Large intestine (tissue), 3 donors: ENCODE measurements at regions not wholly inside any gene's neighbourhood (a gene's known extent, or its start where the extent isn't known, plus 50 kb on each side); places are given as distances from the start of the nearest gene placed in this dataset.

Source experiments
- DNase-seq, 2 donors: peaks; one replicate each; pipeline versions ENCODE4 v3.0.0 to v3.0.0-alpha.2; 2013
- H3K27ac ChIP-seq: one replicate; pipeline ENCODE4 v1.5.1; 2013; ENCODE audit warnings: low read length
- H3K27me3 ChIP-seq: 2 replicates; pipeline ENCODE4 v1.6.1; 2013; ENCODE audit warnings: low read length; ENCODE audit not compliant: control insufficient read depth, insufficient read depth
- H3K36me3 ChIP-seq: 2 replicates; pipeline ENCODE4 v1.6.1; 2013; ENCODE audit warnings: low read length; ENCODE audit not compliant: control insufficient read depth, insufficient read depth
- H3K4me1 ChIP-seq: one replicate; pipeline ENCODE4 v1.6.1; 2013; ENCODE audit warnings: low read length; ENCODE audit not compliant: control insufficient read depth, insufficient read depth
- H3K4me3 ChIP-seq: one replicate; pipeline ENCODE4 v1.5.1; 2013; ENCODE audit warnings: low read length
- H3K9me3 ChIP-seq: one replicate; pipeline ENCODE4 v1.6.1; 2013; ENCODE audit warnings: mild to moderate bottlenecking, low read depth, low read length, moderate library complexity; ENCODE audit not compliant: control insufficient read depth
- WGBS: methylation state at CpG from one replicate; pipeline ENCODE4 v1.1.5; 2013; ENCODE audit warnings: low lambda C conversion rate; ENCODE audit not compliant: insufficient coverage; 5-methylcytosine and 5-hydroxymethylcytosine counted together

- H3K9me3 ChIP-seq: no peaks in the 10 kb centered on the region
- 100% methylated on average over 1 of the region's 9 CpGs for WGBS
- no peak overlapping the region for H3K4me3 ChIP-seq
- H3K36me3 ChIP-seq: no peaks in the 10 kb centered on the region
- no peaks in the 10 kb centered on the region for H3K4me1 ChIP-seq
- no peak for DNase-seq
- no peaks in the 10 kb centered on the region for H3K27me3 ChIP-seq
- H3K27ac ChIP-seq: no peak overlapping the region
Measured at GRCh38 chr2:144596073-144596871, 76.4 kb upstream of the ZEB2 start.

GRCh38 chr2:144595686-144596072, 75.8 kb upstream of the ZEB2 start:
- Histone ChIP-seq H3K4me1 (no peaks in the 10 kb centered on the region), H3K4me3 (no peak overlapping the region), H3K9me3 (no peaks in the 10 kb centered on the region), H3K27me3 (no peaks in the 10 kb centered on the region), H3K27ac (no peak overlapping the region), H3K36me3 (no peaks in the 10 kb centered on the region)
- no peak for DNase-seq
- WGBS: no CpG with 5 or more reads among the region's 4 CpGs

- Histone ChIP-seq H3K9me3 (no peaks in the 10 kb centered on the region), H3K27ac (no peak overlapping the region), H3K36me3 (no peaks in the 10 kb centered on the region), H3K4me1 (no peaks in the 10 kb centered on the region), H3K27me3 (no peaks in the 10 kb centered on the region), H3K4me3 (no peak overlapping the region)
- WGBS: 0% methylated on average over 1 of the region's 2 CpGs
- no peak for DNase-seq
Measured at GRCh38 chr2:144595279-144595678, 75.4 kb upstream of the ZEB2 start.

- Histone ChIP-seq H3K36me3 (no peaks in the 10 kb centered on the region), H3K4me1 (no peaks in the 10 kb centered on the region)
- no CpG with 5 or more reads among the region's 2 CpGs for WGBS
Measured at GRCh38 chr2:144593803-144594202, 73.9 kb upstream of the ZEB2 start.

GRCh38 chr2:144592500-144593256, 72.8 kb upstream of the ZEB2 start:
- WGBS: 92% methylated on average over 6 of the region's 8 CpGs

More at GRCh38 chr2:144593803-144594202, 73.9 kb upstream of the ZEB2 start:
- DNase-seq: no peak
- H3K4me3 ChIP-seq: no peak overlapping the region
- no peaks in the 10 kb centered on the region for H3K9me3 ChIP-seq
- no peak overlapping the region for H3K27ac ChIP-seq
- H3K27me3 ChIP-seq: no peaks in the 10 kb centered on the region

GRCh38 chr2:144587306-144587705, 67.4 kb upstream of the ZEB2 start:
- DNase-seq: no peak
- Histone ChIP-seq H3K27me3 (no peaks in the 10 kb centered on the region), H3K27ac (no peak overlapping the region), H3K9me3 (no peaks in the 10 kb centered on the region), H3K4me1 (no peaks in the 10 kb centered on the region), H3K4me3 (no peak overlapping the region), H3K36me3 (no peaks in the 10 kb centered on the region)
- 100% methylated on average over 1 of the region's 1 CpG for WGBS

More at GRCh38 chr2:144592500-144593256, 72.8 kb upstream of the ZEB2 start:
- Histone ChIP-seq H3K27me3 (no peaks in the 10 kb centered on the region), H3K4me3 (no peak overlapping the region), H3K27ac (no peak overlapping the region), H3K36me3 (no peaks in the 10 kb centered on the region), H3K4me1 (no peaks in the 10 kb centered on the region), H3K9me3 (no peaks in the 10 kb centered on the region)
- no peak for DNase-seq

- no peak for DNase-seq
- Histone ChIP-seq H3K36me3 (no peaks in the 10 kb centered on the region), H3K4me1 (no peaks in the 10 kb centered on the region), H3K27ac (no peak overlapping the region), H3K9me3 (no peaks in the 10 kb centered on the region), H3K27me3 (no peaks in the 10 kb centered on the region), H3K4me3 (no peak overlapping the region)
- 100% methylated on average over 1 of the region's 2 CpGs for WGBS
Measured at GRCh38 chr2:144586476-144586875, 66.6 kb upstream of the ZEB2 start.

- no peak overlapping the region for H3K4me3 ChIP-seq
- no peaks in the 10 kb centered on the region for H3K27me3 ChIP-seq
- WGBS: 93% methylated on average over 2 of the region's 4 CpGs
- DNase-seq: no peak
- H3K27ac ChIP-seq: no peak overlapping the region
- no peaks in the 10 kb centered on the region for H3K9me3 ChIP-seq
- H3K36me3 ChIP-seq: no peaks in the 10 kb centered on the region
- no peaks in the 10 kb centered on the region for H3K4me1 ChIP-seq
Measured at GRCh38 chr2:144583741-144584453, 64.0 kb upstream of the ZEB2 start.

GRCh38 chr2:144583381-144583729, 63.4 kb upstream of the ZEB2 start:
- 100% methylated on average over 2 of the region's 6 CpGs for WGBS
- no peak for DNase-seq

GRCh38 chr2:144582651-144583380, 62.9 kb upstream of the ZEB2 start:
- Histone ChIP-seq H3K9me3 (no peaks in the 10 kb centered on the region), H3K27me3 (no peaks in the 10 kb centered on the region), H3K36me3 (no peaks in the 10 kb centered on the region), H3K27ac (no peak overlapping the region), H3K4me1 (no peaks in the 10 kb centered on the region), H3K4me3 (no peak overlapping the region)
- 35% methylated on average over 2 of the region's 12 CpGs for WGBS
- no peak for DNase-seq

More at GRCh38 chr2:144583381-144583729, 63.4 kb upstream of the ZEB2 start:
- Histone ChIP-seq H3K36me3 (no peaks in the 10 kb centered on the region), H3K9me3 (no peaks in the 10 kb centered on the region), H3K4me3 (no peak overlapping the region), H3K27me3 (no peaks in the 10 kb centered on the region), H3K27ac (no peak overlapping the region), H3K4me1 (no peaks in the 10 kb centered on the region)
